GM18858 (cell line): ENCODE measurements at regions not wholly inside any gene's neighbourhood (a gene's known extent, or its start where the extent isn't known, plus 50 kb on each side); places are given as distances from the start of the nearest gene placed in this dataset.

Source experiments
- ATAC-seq: cut with Tn5 transposase; IDR thresholded peaks from one replicate; pipeline ENCODE4 v1.9.1; 2021; ENCODE audit not compliant: unreplicated experiment

DNA sequence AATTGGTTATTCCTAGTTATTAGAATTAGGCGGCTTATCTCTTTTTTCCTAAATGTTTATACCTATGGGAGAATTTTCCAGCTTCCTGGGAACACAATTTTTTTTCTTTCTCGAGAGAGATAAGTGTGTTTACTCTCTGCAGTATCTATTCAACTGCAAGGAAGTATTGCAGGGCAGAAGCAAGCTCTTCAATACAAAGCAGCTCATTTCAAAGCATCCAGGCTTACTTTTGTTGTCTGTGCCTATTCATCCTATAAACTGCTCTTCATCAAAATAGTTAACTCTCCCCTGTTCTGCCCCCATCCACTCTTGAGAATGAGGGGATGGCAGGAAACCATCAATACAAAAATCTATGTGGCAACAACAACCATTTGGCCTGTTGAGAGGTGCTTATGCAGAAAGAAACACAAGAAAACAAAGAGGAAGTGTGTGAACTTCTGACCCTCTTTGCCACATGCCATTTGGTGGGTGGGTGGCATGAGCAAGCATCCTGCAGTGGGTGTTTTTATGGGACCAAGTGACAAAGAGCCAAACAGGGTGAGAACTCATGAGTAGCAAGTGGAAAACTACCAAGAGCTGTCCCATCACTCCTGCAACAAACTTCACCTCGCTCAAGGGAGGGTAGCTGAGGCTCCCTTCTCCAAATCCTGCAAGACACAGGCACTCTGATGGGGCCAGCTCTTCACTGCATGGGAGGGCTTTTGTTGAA lies 50.6 kb upstream of the MRPS6 start:
- no peak for ATAC-seq

DNA sequence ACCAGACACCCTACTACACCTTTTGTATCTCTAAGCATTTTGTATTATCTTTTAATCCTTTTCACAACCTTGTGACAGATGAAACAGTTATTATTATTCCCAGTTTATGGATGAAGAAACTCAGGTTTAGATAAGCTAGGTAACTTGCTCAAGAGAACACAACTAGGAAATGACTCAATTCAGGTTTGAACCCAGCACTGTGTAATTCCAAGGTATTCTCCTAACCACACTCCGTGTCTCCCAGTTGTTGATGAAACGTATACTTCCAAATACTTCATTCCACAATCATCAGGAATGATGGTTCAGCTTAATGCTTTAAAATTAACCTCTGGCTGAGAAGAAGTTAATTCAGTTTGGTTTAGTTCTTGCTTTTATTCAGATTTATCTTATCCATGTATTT lies 51.7 kb upstream of the MRPS6 start:
- no peak for ATAC-seq

DNA sequence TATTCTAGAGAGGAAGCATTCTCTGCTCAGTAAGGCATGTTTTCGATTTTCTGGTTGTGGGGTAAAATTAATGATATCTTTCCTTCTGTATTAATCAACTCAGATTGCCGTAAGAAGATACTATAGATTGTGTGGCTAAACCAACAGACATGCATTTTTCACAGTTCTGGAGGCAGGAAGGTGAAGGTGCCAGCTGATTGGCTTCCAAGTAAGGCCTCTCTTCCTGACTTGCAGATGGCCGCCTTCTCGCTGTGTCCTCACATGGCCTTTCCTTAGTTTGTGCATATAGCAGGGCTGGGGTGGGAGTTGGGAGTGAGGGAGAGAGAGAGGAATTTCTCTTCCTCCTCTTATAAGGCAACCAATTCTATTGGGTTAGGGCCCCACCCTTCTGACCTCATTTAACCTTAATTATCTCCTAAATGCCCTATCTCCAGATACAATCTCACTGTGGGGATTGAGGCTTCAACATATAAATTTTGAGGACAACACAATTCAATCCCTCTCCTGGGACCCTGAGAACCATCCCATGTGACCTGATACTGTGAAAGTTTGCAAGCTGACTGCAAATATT lies 52.3 kb upstream of the MRPS6 start:
- ATAC-seq, result no peak

DNA sequence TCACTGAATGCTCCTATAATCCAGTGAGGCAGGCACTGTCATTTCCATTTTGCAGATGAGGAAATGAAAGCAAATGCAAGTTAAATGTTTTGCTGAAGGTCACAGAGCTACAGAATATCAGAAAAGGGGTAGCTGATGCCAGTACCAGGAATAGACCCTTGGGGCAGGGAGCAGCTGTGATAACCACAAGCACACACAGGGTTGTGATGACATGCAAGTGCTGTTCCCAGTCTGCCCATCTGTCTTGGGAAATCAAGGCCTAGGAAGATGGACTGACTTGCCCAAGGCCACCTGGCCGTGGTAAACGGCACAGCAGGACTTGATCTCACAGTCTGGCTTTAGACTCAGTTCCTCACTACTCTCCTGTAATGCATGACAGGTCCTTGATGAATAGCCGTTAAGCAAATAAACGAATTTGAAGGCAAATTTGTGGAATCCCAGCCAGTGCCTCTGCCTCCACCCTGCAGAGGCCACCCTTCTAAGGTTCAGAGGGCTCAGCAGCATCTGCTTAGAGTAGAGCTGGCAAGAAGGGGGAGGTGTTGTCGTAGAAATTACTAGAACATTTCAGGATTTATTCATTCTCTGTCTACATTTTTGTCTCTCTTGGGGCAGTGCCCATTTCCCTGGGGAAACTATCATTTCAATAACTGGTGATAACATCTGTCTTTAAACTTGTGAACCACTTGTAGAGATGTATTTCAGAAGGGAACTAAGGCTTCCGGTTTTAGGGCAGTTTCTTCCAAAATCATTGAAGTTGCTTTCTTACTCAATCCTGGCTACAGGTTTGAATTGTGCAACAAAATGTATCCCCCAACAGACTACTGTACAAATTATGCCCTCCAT lies 53.2 kb upstream of the MRPS6 start:
- ATAC-seq, result peak; percentile 45

DNA sequence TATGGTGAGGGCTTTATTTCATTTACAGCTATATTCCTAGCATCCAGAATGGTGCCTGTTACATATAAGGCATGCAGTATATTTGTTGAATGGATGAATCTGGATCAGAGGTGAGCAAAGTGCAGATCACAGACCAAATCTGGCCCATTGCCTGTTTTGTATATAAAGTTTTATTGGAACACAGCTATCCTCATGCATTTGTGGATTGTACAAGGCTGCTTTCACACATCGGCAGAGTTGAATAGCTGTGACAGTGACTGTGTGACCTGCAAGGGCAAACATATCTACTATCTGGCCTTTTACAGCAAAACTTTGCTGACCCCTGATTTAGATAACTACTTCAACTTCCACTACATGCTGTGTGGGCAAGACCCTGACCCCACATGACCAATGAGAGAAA lies 54.0 kb upstream of the MRPS6 start:
- ATAC-seq, result no peak

DNA sequence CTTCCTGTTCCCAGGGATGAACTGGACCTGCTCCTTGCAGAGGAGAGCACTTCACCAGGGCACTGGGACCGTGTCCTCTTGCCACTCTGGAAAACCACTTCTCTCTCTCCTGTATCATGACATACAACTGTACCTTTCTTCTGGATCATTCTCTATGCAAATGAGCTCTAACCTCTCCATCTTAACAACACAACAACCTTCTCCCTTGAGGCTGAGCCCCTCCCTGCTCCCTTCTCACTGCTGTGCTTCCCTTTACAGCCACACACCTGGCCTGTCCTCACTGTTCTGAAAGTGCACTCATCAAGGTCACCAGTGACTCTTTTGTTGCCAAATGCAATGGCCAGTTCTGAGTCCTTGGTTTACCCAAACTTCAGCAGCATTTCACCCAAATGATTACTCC lies 54.5 kb upstream of the MRPS6 start:
- ATAC-seq, result no peak

DNA sequence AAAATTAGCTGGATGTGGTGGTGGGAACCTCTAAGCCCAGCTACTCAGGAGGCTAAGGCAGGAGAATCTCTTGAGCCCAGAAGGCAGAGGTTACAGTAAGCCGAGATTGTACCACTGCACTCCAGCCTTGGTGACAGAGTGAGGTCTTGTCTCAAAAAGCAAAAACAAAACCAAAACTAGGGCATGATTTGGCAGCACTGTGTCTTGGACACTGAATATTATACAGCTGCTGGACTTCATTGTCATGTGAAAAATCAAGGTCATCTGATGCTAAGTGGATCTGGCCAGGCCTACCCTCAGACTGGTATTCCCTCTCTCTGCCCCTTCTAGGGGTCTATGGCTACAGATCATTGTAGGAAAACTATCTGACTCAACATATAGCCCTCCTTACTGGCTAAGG lies 55.2 kb upstream of the MRPS6 start:
- ATAC-seq, result no peak

DNA sequence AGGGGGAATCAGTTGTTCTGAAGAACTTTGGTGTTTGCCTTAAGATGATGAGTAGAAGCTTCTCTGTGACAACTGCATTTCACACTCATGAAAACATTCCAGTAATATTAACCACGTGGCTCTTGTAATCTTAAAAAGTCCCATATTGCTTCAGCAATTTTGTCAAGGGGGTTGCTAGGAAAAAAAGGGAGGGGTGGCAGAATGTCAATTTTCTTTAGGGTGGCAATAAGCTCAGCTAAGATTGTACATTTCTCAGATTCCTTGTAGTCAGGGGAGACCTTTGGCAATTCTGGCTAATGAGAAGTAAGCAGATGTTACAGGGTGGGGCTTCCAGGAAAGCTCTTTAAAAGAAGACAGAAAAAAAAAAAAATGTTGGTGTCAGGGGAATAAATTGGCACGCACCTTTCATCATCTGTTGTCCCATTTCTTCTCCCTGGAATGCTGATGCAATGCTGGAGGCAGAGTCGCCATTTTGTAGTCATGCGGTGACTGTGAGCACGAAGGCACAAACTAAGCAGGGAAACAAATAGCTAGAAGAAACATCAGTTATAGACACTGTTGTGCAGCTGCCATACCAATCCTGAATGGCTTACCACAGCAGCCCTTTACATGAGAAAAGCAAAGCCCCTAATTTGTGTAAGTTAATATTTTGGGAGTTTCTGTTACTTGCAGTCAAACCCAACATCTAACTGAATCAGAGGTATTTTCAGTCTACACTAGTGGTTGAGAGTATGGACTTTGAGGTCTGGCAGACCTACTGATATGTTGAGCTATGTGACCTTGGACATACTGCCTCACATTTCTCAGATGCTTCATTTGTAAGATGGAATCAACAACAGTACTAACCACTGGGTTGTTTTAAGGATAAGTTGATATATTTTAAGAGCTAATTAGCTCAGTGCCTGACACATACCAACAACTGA lies 56.1 kb upstream of the MRPS6 start:
- ATAC-seq, result no peak

DNA sequence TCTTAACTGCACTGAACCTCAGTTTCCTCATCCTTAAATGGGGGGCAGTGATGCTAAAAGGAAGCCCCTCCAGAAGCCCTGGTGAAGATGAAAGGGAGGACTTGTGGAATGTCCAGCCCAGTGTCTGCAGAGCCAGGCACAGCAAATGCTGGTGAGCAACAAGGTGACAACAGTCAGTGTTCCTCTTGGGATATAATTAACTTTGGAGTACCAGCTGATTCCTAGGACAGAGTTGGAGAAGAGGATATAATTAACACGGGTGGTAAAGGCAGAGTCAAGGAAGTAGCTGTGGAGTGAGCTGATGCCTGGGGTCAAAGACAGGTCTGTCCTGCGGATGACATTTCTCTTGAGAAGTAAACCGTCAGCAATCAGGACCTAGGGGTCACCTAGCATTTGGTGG lies 60.7 kb upstream of the MRPS6 start:
- ATAC-seq, result no peak

DNA sequence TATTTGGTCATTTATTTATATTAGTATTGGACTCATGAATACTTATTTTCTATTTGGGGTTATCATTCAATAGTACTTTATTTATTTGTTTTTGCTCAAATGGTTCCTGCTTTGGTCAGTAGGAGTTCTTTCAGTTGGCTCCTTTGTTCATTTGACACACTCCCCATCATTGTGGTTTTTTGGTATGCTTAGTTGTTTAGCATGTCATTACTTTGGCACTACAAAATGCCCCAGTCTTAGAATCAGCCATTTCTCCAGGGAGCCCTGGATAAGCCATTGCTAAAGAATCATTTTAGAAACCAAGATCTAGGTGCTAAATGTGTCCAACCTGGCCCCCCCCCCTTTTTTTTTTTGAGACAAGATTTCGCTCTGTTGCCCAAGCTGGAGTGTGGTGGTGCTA lies 61.7 kb upstream of the MRPS6 start:
- ATAC-seq, result no peak

DNA sequence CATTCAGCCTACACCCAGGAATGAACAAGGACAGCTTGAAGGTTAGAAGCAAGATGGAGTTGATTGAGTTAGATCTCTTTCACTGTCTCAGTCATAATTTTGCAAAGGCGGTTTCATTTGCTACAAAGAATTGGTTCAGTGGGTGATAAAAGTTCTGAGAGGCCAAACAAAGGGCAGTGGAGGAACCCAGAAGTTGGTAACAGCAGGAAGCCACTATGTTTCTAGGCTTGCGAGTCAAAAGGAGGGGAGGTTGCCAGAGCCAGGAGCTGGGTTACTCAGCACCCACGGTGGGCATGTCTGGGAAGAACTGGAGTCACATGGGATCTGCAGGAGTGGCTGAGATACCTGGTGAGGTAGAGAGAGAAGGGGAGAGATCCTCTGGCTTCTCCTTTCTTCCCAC lies 64.2 kb upstream of the MRPS6 start:
- no peak for ATAC-seq

DNA sequence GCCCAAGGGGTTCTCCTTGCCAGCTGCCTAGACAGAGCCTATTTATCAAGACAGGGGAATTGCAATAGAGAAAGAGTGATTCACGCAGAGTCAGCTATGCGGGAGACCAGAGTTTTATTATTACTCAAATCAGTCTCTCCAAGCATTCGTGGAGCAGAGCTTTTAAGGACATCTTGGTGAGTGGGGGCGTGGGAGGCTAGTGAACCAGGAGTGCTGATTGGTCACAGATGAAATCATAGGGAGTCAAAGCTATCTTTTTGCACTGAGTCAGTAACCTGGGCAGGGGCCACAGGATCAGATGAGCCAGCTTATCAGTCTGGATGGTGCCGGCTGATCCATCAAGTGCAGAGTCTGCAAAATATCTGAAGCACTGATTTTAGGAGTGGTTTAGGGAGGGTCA lies 64.8 kb upstream of the MRPS6 start:
- no peak for ATAC-seq

DNA sequence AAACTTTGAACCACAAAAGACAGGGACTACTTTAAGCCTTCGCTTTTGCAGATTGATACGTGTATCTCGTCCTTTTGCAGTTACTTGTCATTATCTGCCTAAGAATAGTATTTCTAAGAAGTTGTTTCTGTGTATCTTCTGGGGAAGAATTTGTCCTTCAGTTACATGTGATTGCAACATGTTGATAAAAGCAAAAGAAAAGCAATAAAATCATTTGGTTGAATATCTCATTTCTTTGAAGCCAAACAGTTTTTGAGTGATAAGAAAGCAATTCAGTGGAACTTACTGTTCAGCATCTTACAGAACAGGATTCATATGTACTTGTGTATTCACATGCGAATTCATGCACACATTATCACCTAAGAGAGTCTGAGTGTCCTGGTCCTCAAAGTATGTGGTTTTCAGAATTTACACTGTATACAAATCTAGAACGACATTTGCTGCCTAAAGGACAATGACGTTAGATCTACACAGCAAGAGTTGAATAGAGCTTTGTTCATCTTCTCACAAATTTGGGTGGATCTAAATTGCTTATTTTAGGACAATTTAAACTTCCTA lies 66.7 kb upstream of the MRPS6 start:
- no peak for ATAC-seq

DNA sequence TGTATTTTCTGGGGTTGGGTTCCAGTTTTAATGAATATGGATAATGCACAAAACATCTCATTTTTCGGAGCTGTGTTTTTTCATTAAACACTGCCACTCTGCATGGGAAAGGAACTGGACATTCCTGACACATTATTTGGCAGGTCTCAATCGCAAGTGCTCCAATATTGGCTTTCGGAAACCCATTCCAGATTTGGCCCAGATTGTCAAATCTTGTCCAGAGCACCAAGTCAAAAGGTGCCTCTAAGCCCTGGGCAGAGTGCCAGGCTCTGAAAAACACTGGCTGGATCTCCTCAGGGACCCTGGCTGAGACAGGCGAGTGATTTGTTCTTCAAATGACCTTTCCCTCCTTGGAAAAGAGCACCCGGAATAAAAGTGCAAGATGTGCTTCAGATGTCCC lies 68.4 kb upstream of the MRPS6 start:
- no peak for ATAC-seq

DNA sequence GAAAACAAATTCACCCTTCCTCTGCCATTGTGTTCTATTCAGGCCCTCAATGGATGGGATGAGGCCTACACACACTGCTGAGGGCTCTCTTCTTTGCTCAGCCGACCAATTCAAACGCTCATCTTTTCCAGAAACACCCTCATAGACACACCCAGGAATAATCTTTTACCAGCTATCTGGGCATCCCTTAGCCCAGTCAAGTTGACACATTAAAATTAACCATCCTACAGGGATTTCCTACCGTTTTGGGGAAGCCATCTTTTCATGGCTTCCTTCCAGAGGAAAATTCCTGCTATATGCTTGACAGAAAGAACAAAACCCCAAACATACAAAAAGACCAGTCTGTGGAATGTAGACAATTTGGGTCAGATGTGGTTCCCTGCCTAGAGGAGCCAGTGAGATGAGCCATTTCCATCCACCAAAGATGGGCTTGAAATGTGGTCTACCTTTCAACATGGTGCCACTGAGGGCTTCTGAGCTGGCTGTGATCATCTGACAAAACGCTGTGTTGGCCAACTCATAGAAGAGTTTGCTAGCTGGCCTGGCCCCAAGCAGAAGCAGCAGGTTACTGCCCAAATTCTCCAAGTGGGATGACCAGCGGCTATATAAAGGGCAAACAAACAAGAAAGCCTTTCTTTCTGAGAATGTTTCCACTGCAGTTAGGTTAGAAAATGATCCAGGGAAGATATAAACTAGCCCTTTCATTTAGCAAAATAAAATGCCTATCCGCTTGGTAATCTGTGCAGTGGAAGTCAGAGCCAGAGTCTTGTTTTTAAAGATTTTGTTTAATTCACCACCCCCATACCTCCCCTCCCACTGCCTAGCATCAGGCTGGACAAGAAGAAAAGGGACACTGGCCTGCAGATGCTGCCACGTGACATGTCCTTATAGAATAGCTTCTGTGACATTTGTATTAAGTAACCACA lies 69.1 kb upstream of the MRPS6 start:
- no peak for ATAC-seq

DNA sequence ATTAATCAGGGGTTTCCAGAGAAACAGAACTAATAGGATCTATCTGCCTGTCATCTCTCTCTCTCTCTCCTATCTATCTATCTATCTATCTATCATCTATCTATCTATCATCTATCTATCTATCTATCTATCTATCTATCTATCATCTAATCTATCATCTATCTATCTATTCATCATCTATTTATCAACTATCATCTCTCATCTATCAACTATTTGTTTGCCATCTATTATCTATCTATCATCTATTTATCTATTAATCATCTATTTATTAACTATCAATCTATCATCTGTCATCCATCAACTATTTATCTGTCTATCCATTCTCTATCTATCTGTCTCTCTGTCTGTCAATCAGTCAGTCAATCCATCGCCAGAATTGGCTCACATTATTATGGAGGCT lies 70.0 kb upstream of the MRPS6 start:
- no peak for ATAC-seq

DNA sequence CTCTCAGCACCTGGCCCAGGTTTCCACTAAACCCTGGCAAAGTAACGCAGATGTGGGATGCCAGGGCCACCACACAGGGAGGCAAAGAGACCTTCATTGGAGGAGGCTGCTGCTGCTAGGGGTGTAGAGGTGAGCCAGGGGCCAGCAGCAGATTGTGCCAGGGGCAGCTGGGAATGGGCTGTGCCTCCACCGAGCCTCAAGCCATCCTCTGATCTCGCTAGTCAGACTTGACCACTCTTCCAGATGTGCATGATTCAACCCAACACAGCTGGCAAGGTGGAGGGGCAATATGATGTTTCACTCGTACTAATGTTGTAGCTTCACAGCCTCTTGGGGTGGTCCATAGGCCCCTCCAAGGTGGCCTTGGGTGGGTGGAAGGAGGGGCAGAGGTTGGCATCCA lies 73.0 kb upstream of the MRPS6 start:
- no peak for ATAC-seq

DNA sequence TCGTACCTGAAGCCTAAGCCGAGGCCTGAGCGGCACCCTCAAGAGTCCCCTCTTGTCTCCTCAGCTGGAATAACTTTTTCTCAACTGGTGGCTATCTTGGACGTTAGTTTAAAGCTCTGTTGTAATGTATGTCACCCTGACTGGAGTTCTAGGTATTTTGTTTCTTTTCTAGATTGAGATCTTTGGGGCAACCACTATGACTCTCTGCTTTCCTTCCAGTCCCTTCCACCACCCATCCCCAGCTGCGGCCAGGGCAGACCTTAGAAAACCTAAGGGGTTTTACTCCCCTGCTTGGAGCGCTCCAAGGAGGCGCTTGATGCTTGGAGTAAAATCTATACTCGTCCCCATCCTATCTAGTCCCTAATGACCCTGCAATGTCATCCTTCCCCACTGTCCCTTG lies 74.6 kb upstream of the MRPS6 start:
- ATAC-seq, result no peak

DNA sequence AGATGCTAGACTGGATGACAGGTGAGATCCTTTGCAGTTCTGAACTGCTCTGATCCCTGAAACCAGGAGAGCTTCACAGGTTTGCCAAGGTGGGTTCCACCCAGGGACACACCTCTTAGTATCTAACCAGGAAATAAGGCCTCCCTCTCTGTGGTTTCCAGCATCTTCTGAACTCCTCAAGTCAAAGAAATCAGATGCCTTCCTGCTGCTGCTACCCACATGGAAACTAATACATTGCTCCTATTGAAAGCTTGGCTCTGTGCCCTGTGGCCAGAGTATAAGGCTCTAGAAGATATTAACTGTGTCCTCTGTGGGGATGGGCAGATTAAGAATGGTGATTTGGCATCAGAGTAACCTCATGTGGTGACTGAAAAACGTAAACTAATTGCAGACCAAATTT lies 75.0 kb upstream of the MRPS6 start:
- ATAC-seq, result no peak

DNA sequence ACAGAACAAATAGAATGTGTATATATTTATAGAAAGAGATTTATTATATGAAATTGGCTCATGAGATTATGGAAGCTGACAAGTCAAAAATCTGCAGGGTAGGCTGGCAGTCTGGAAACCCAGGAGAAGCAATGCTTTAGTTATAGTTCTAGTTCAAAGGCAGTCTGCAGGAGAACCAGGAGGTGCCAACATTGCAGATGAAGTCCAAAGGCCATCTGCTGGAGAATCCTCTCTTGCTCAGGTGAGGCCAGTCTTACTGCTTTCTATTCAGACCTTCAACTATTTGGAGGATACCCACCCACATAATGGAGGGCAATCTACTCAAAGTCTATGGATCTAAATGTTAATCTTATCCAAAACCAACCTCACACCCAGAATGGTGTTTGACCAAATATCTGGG lies 75.9 kb upstream of the MRPS6 start:
- ATAC-seq, result no peak
